IPS-15b (cell line): ENCODE measurements at regions not wholly inside any gene's neighbourhood (a gene's known extent, or its start where the extent isn't known, plus 50 kb on each side); places are given as distances from the start of the nearest gene placed in this dataset.

ENCODE experiments used
- H3K27me3 ChIP-seq: one replicate; pipeline ENCODE4 v1.6.1; 2013; ENCODE audit warnings: low read length; ENCODE audit not compliant: control insufficient read depth, insufficient read depth
- H3K36me3 ChIP-seq: one replicate; pipeline ENCODE4 v1.6.1; 2013; ENCODE audit warnings: low read length; ENCODE audit not compliant: control insufficient read depth, insufficient read depth
- H3K4me1 ChIP-seq: one replicate; pipeline ENCODE4 v1.6.1; 2013; ENCODE audit warnings: mild to moderate bottlenecking, low read length; ENCODE audit not compliant: control insufficient read depth, insufficient read depth
- H3K4me3 ChIP-seq: one replicate; pipeline ENCODE4 v1.5.1; 2013; ENCODE audit warnings: low read depth, low read length
- H3K9ac ChIP-seq: one replicate; pipeline ENCODE4 v1.6.1; 2013; ENCODE audit warnings: low read depth, mild to moderate bottlenecking, low read length
- H3K9me3 ChIP-seq: one replicate; pipeline ENCODE4 v1.6.1; 2013; ENCODE audit warnings: mild to moderate bottlenecking, low read length; ENCODE audit not compliant: control insufficient read depth, insufficient read depth

- H3K4me1 ChIP-seq = peaks cover 6% of the 10 kb centered on the region
- no peaks in the 10 kb centered on the region for H3K9me3 ChIP-seq
- H3K27me3 ChIP-seq = no peaks in the 10 kb centered on the region
- H3K4me3 ChIP-seq = no peak overlapping the region
- no peaks in the 10 kb centered on the region for H3K36me3 ChIP-seq
- no peak overlapping the region for H3K9ac ChIP-seq
Measured at GRCh38 chr11:10938231-10938630, 80.4 kb upstream of the ZBED5 start.

- H3K9me3 ChIP-seq = no peaks in the 10 kb centered on the region
- no peak overlapping the region for H3K9ac ChIP-seq
- no peak overlapping the region for H3K4me3 ChIP-seq
- no peaks in the 10 kb centered on the region for H3K27me3 ChIP-seq
- no peaks in the 10 kb centered on the region for H3K36me3 ChIP-seq
- peaks cover 10% of the 10 kb centered on the region for H3K4me1 ChIP-seq
Measured at GRCh38 chr11:10937385-10937771, 79.5 kb upstream of the ZBED5 start.

GRCh38 chr11:10936626-10937384 is 79.0 kb upstream of the ZBED5 start:
- Histone ChIP-seq H3K4me3 (no peak overlapping the region), H3K4me1 (peaks cover 10% of the 10 kb centered on the region), H3K9me3 (no peaks in the 10 kb centered on the region), H3K27me3 (no peaks in the 10 kb centered on the region), H3K36me3 (no peaks in the 10 kb centered on the region), H3K9ac (no peak overlapping the region)

GRCh38 chr11:10935015-10935559 is 77.2 kb upstream of the ZBED5 start:
- H3K4me3 ChIP-seq = no peak overlapping the region
- H3K9me3 ChIP-seq = no peaks in the 10 kb centered on the region
- H3K9ac ChIP-seq = no peak overlapping the region
- peaks cover 10% of the 10 kb centered on the region for H3K4me1 ChIP-seq
- H3K36me3 ChIP-seq = no peaks in the 10 kb centered on the region
- H3K27me3 ChIP-seq = peaks cover 7% of the 10 kb centered on the region

- H3K9ac ChIP-seq = no peak overlapping the region
- H3K9me3 ChIP-seq = no peaks in the 10 kb centered on the region
Measured at GRCh38 chr11:10934293-10934860, 76.5 kb upstream of the ZBED5 start.

GRCh38 chr11:10933455-10934292 is 75.8 kb upstream of the ZBED5 start:
- Histone ChIP-seq H3K4me1 (peaks cover 10% of the 10 kb centered on the region), H3K9me3 (no peaks in the 10 kb centered on the region), H3K36me3 (no peaks in the 10 kb centered on the region), H3K9ac (peak overlapping the region; percentile 77), H3K4me3 (peak overlapping the region; percentile 79), H3K27me3 (peaks cover 21% of the 10 kb centered on the region)

More at GRCh38 chr11:10934293-10934860, 76.5 kb upstream of the ZBED5 start:
- peaks cover 10% of the 10 kb centered on the region for H3K4me1 ChIP-seq
- peaks cover 14% of the 10 kb centered on the region for H3K27me3 ChIP-seq
- H3K36me3 ChIP-seq = no peaks in the 10 kb centered on the region
- peak overlapping the region; percentile 79 for H3K4me3 ChIP-seq

- H3K9ac ChIP-seq = no peak overlapping the region
- H3K36me3 ChIP-seq = no peaks in the 10 kb centered on the region
- peaks cover 10% of the 10 kb centered on the region for H3K4me1 ChIP-seq
- H3K9me3 ChIP-seq = no peaks in the 10 kb centered on the region
- no peak overlapping the region for H3K4me3 ChIP-seq
- H3K27me3 ChIP-seq = peaks cover 25% of the 10 kb centered on the region
Measured at GRCh38 chr11:10932976-10933375, 75.1 kb upstream of the ZBED5 start.

- H3K9me3 ChIP-seq = no peaks in the 10 kb centered on the region
- peak overlapping the region; percentile 59 for H3K4me3 ChIP-seq
- H3K9ac ChIP-seq = no peak overlapping the region
- no peaks in the 10 kb centered on the region for H3K36me3 ChIP-seq
- peaks cover 25% of the 10 kb centered on the region for H3K27me3 ChIP-seq
- H3K4me1 ChIP-seq = peaks cover 10% of the 10 kb centered on the region
Measured at GRCh38 chr11:10931761-10932670, 74.2 kb upstream of the ZBED5 start.

- H3K27me3 ChIP-seq = peaks cover 25% of the 10 kb centered on the region
Measured at GRCh38 chr11:10930972-10931760, 73.3 kb upstream of the ZBED5 start.

GRCh38 chr11:10930224-10930971 is 72.5 kb upstream of the ZBED5 start:
- no peaks in the 10 kb centered on the region for H3K9me3 ChIP-seq
- H3K9ac ChIP-seq = peak overlapping the region; percentile 4
- peak overlapping the region; percentile 59 for H3K4me3 ChIP-seq
- H3K36me3 ChIP-seq = no peaks in the 10 kb centered on the region
- H3K4me1 ChIP-seq = peaks cover 10% of the 10 kb centered on the region
- peaks cover 25% of the 10 kb centered on the region for H3K27me3 ChIP-seq

More at GRCh38 chr11:10930972-10931760, 73.3 kb upstream of the ZBED5 start:
- no peaks in the 10 kb centered on the region for H3K9me3 ChIP-seq
- H3K9ac ChIP-seq = no peak overlapping the region
- H3K4me1 ChIP-seq = peaks cover 10% of the 10 kb centered on the region
- no peaks in the 10 kb centered on the region for H3K36me3 ChIP-seq
- H3K4me3 ChIP-seq = peak overlapping the region; percentile 59
